Loucy (cell line): ENCODE measurements at regions not wholly inside any gene's neighbourhood (a gene's known extent, or its start where the extent isn't known, plus 50 kb on each side); places are given as distances from the start of the nearest gene placed in this dataset.

Experiments
- H2AFZ ChIP-seq: fragments of 200-600 bp; sonication (generic); 2 replicates; pipeline ENCODE4 v1.6.0; 2016; ENCODE audit warnings: antibody characterized with exemption, mild to moderate bottlenecking, low read length, moderate library complexity
- H3F3A ChIP-seq: fragments of 200-600 bp; 2 replicates; pipeline ENCODE4 v1.6.0; 2016; ENCODE audit warnings: antibody characterized with exemption, low read depth, mild to moderate bottlenecking
- H3K27me3 ChIP-seq: fragments of 200-600 bp; sonication (generic); 2 replicates; pipeline ENCODE4 v1.6.1; 2014; ENCODE audit warnings: low read length, mild to moderate bottlenecking; ENCODE audit not compliant: insufficient read depth, poor library complexity, severe bottlenecking
- H3K36me3 ChIP-seq: fragments of 200-600 bp; sonication (generic); 2 replicates; pipeline ENCODE4 v1.6.1; 2016; ENCODE audit warnings: low read length; ENCODE audit not compliant: insufficient read depth
- H3K4me1 ChIP-seq: fragments of 200-600 bp; sonication (generic); 2 replicates; pipeline ENCODE4 v1.5.1; 2014; ENCODE audit warnings: low read length, mild to moderate bottlenecking; ENCODE audit not compliant: insufficient read depth, poor library complexity, severe bottlenecking
- H3K4me2 ChIP-seq: fragments of 200-600 bp; sonication (generic); 2 replicates; pipeline ENCODE4 v1.6.0; 2014; ENCODE audit warnings: antibody characterized with exemption, low read length, low read depth, mild to moderate bottlenecking; ENCODE audit not compliant: poor library complexity, severe bottlenecking
- H3K4me3 ChIP-seq: fragments of 200-600 bp; sonication (generic); 2 replicates; pipeline ENCODE4 v1.5.1; 2014; ENCODE audit warnings: low read length, mild to moderate bottlenecking, mixed read lengths; ENCODE audit not compliant: poor library complexity, severe bottlenecking
- H3K79me2 ChIP-seq: fragments of 200-600 bp; sonication (generic); 2 replicates; pipeline ENCODE4 v1.6.1; 2014; ENCODE audit warnings: low read length; ENCODE audit not compliant: insufficient read depth
- H3K9ac ChIP-seq: fragments of 200-600 bp; sonication (generic); 2 replicates; pipeline ENCODE4 v1.6.0; 2014; ENCODE audit warnings: mild to moderate bottlenecking, low read depth, low read length, moderate library complexity; ENCODE audit not compliant: poor library complexity, severe bottlenecking
- H3K9me2 ChIP-seq: fragments of 200-600 bp; sonication (generic); replicated peaks from 2 replicates; pipeline ENCODE4 v1.6.1; 2016; ENCODE audit warnings: low read depth, low read length, mixed read lengths
- H3K9me3 ChIP-seq: fragments of 200-600 bp; sonication (generic); 2 replicates; pipeline ENCODE4 v1.6.1; 2014; ENCODE audit warnings: mild to moderate bottlenecking, antibody characterized with exemption, low read length, low read depth; ENCODE audit not compliant: insufficient read depth
- H4K20me1 ChIP-seq: fragments of 200-600 bp; sonication (generic); 2 replicates; pipeline ENCODE4 v1.6.0; 2014; ENCODE audit warnings: antibody characterized with exemption, low read length, mild to moderate bottlenecking; ENCODE audit not compliant: insufficient read depth, poor library complexity, severe bottlenecking
- EZH2phosphoT487 ChIP-seq: fragments of 200-600 bp; IDR thresholded peaks from 2 replicates; pipeline ENCODE4 v1.6.1; 2018; ENCODE audit warnings: antibody characterized with exemption, mild to moderate bottlenecking, moderate library complexity, borderline replicate concordance
- TF ChIP-seq, protein P1 (sequence below): fragments of 200-600 bp; sonication (generic); conservative IDR thresholded peaks from 2 replicates; pipeline ENCODE4 v1.5.1; 2014; ENCODE audit warnings: mild to moderate bottlenecking, antibody characterized with exemption, low read length

DNA sequence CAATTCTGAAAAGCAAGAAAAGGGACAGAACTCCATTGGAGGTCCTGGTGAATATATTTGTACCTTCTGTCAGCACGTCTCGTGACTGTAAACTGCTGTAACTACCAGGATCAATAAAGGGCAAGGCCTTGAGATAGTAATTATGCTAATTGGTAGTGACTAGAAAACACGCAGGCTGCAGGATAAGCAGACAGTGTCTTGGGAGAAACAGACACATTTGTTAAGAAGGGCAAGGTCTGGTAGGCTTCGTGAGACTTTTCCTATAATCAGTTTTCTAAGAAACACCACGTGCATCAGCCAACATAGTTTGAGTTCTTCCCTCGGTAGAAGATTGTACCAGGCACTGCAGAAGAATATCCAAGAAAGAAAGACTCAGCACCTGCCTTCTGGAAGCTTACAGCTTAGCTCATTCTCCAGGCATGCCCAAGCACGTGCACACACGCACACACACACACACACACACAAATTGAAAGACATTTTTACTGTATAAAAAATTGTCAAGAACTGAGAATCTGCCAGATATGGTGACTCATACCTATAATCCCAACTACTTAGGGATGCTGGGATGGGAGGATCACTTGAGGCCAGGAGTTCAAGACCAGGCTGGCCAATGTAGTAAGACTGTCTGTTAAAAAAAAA is 167.0 kb upstream of the SASH1 start:
- Histone ChIP-seq H3K4me3 (no peak overlapping the region), H3K36me3 (no peaks in the 10 kb centered on the region), H4K20me1 (no peaks in the 10 kb centered on the region), H3K4me2 (no peak overlapping the region), H3K79me2 (no peaks in the 10 kb centered on the region), H3K9ac (no peak overlapping the region), H3K4me1 (no peaks in the 10 kb centered on the region), H3K9me3 (no peaks in the 10 kb centered on the region), H3K9me2 (no peaks in the 10 kb centered on the region), H3F3A (no peaks in the 10 kb centered on the region), H3K27me3 (no peaks in the 10 kb centered on the region), H2AFZ (no peak overlapping the region)
- TF ChIP-seq, protein P1, sequence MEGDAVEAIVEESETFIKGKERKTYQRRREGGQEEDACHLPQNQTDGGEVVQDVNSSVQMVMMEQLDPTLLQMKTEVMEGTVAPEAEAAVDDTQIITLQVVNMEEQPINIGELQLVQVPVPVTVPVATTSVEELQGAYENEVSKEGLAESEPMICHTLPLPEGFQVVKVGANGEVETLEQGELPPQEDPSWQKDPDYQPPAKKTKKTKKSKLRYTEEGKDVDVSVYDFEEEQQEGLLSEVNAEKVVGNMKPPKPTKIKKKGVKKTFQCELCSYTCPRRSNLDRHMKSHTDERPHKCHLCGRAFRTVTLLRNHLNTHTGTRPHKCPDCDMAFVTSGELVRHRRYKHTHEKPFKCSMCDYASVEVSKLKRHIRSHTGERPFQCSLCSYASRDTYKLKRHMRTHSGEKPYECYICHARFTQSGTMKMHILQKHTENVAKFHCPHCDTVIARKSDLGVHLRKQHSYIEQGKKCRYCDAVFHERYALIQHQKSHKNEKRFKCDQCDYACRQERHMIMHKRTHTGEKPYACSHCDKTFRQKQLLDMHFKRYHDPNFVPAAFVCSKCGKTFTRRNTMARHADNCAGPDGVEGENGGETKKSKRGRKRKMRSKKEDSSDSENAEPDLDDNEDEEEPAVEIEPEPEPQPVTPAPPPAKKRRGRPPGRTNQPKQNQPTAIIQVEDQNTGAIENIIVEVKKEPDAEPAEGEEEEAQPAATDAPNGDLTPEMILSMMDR = no peak
- TF ChIP-seq EZH2phosphoT487 = no peak

GRCh38 chr6:148177589-148178233 is 164.9 kb upstream of the SASH1 start:
- H3K4me1 ChIP-seq = no peaks in the 10 kb centered on the region
- no peak overlapping the region for H2AFZ ChIP-seq
- no peak overlapping the region for H3K9ac ChIP-seq
- H3K36me3 ChIP-seq = no peaks in the 10 kb centered on the region
- no peaks in the 10 kb centered on the region for H3K9me3 ChIP-seq
- no peaks in the 10 kb centered on the region for H4K20me1 ChIP-seq
- no peaks in the 10 kb centered on the region for H3K27me3 ChIP-seq
- TF ChIP-seq, protein P1 = peak; percentile 97
- TF ChIP-seq EZH2phosphoT487 = no peak
- H3K9me2 ChIP-seq = no peaks in the 10 kb centered on the region
- no peak overlapping the region for H3K4me3 ChIP-seq
- H3F3A ChIP-seq = no peaks in the 10 kb centered on the region
- no peak overlapping the region for H3K4me2 ChIP-seq
- no peaks in the 10 kb centered on the region for H3K79me2 ChIP-seq

- Histone ChIP-seq H3K4me1 (no peaks in the 10 kb centered on the region), H3K27me3 (no peaks in the 10 kb centered on the region), H3K79me2 (no peaks in the 10 kb centered on the region), H3K9me3 (no peaks in the 10 kb centered on the region), H3K9ac (no peak overlapping the region), H3F3A (no peaks in the 10 kb centered on the region), H3K4me3 (no peak overlapping the region), H3K4me2 (no peak overlapping the region), H3K36me3 (no peaks in the 10 kb centered on the region), H4K20me1 (no peaks in the 10 kb centered on the region), H2AFZ (no peak overlapping the region), H3K9me2 (no peaks in the 10 kb centered on the region)
- TF ChIP-seq EZH2phosphoT487 = no peak
- TF ChIP-seq, protein P1 = peak; percentile 76
Observed at GRCh38 chr6:148179786-148180185, 162.9 kb upstream of the SASH1 start.
